HCT116 (cell line): ENCODE measurements at regions not wholly inside any gene's neighbourhood (a gene's known extent, or its start where the extent isn't known, plus 50 kb on each side); places are given as distances from the start of the nearest gene placed in this dataset.

Source experiments
- ATAC-seq: fragments of 200-7000 bp; cut with Tn5 transposase; 2 replicates; pipeline ENCODE4 v1.9.1; 2020; ENCODE audit warnings: mild to moderate bottlenecking, moderate library complexity
- BruUV-seq: library from RNA; stranded (reverse); fragments of 400-500 nt; replicated peaks from 2 replicates; lab custom pipeline; 2021; lab: Mats Ljungman, UMichigan
- CTCF ChIA-PET: fragments of 300-600 bp; sonication (Branson Sonifier 250); formaldehyde crosslinking; loops from one replicate; lab custom pipeline; 2021; ENCODE audit warnings: antibody characterized with exemption; lab: Charles Lee
- POLR2A ChIA-PET: fragments of 300-600, 350-600 bp; sonication (Branson Sonifier 250); formaldehyde crosslinking; loops from one replicate; lab custom pipeline; 2021; ENCODE audit warnings: antibody characterized with exemption; lab: Charles Lee
- RAD21 ChIA-PET, 2 experiments: fragments of 300-600 bp; sonication (Branson Sonifier 250); formaldehyde crosslinking; loops; one replicate each; lab custom pipeline; 2023; ENCODE audit warnings: low total read pairs in 2 of 2; ENCODE audit not compliant: uncharacterized antibody in 2 of 2, unreplicated experiment in 2 of 2, low non-redundant PET in 1 of 2; lab: Charles Lee
- DNase-seq: peaks from one replicate; pipeline ENCODE4 v3.0.0-alpha.2; 2010; ENCODE audit warnings: low read depth, low spot score
- H2AFZ ChIP-seq: fragments of 200-600 bp; shearing (Covaris generic), sonication (generic); 2 replicates; pipeline ENCODE4 v1.6.1; 2017; ENCODE audit warnings: low read depth, mixed run types, mixed read lengths, antibody characterized with exemption, low read length; ENCODE audit not compliant: poor library complexity, severe bottlenecking
- H3K27ac ChIP-seq: 2 replicates; pipeline ENCODE4 v1.5.1; 2012; ENCODE audit warnings: low read depth, low read length
- H3K27me3 ChIP-seq: fragments of 200-600 bp; sonication (generic); 2 replicates; pipeline ENCODE4 v1.6.1; 2016; ENCODE audit warnings: mixed run types, low read length, mixed read lengths; ENCODE audit not compliant: insufficient read depth
- H3K36me3 ChIP-seq, 2 experiments: fragments of 200-500 bp in 1 of 2; fragments of 200-600 bp in 1 of 2; sonication (Bioruptor generic) in 1 of 2; sonication (generic) in 1 of 2; 2 replicates each; pipeline versions ENCODE4 v1.5.1 to v1.6.1; 2014 to 2016; ENCODE audit warnings: low read length in 2 of 2, inconsistent platforms in 1 of 2, mixed read lengths in 1 of 2, mixed run types in 1 of 2; ENCODE audit not compliant: insufficient read depth in 2 of 2, control insufficient read depth in 1 of 2
- H3K4me1 ChIP-seq, 2 experiments: fragments of 200-600 bp in 1 of 2; sonication (generic) in 1 of 2; 2 replicates each; pipeline versions ENCODE4 v1.5.1 to v1.6.1; 2012 to 2017; ENCODE audit warnings: low read length in 2 of 2, inconsistent platforms in 1 of 2, mild to moderate bottlenecking in 1 of 2, mixed read lengths in 1 of 2, mixed run types in 1 of 2, moderate library complexity in 1 of 2; ENCODE audit not compliant: insufficient read depth in 2 of 2, control insufficient read depth in 1 of 2
- H3K4me2 ChIP-seq: fragments of 200-600 bp; sonication (generic); 2 replicates; pipeline ENCODE4 v1.6.1; 2017; ENCODE audit warnings: mixed run types, low read length, mixed read lengths
- H3K4me3 ChIP-seq, 2 experiments: fragments of 200-600 bp in 1 of 2; sonication (generic) in 1 of 2; replicated peaks in 1 of 2; 2 replicates each; pipeline ENCODE4 v1.5.1; 2011 to 2016; ENCODE audit warnings: low read length in 2 of 2, control low read depth in 1 of 2, low read depth in 1 of 2, mild to moderate bottlenecking in 1 of 2, mixed read lengths in 1 of 2, mixed run types in 1 of 2
- H3K79me2 ChIP-seq: fragments of 200-600 bp; sonication (generic); 2 replicates; pipeline ENCODE4 v1.6.1; 2017; ENCODE audit warnings: mild to moderate bottlenecking, mixed run types, low read length, moderate library complexity, mixed read lengths; ENCODE audit not compliant: insufficient read depth
- H3K9ac ChIP-seq: fragments of 200-600 bp; sonication (generic); 2 replicates; pipeline ENCODE4 v1.6.1; 2016; ENCODE audit warnings: low read length, mixed read lengths
- H3K9me2 ChIP-seq: fragments of 200-600 bp; sonication (generic), shearing (Covaris generic); 2 replicates; pipeline ENCODE4 v1.6.1; 2017; ENCODE audit warnings: mixed run types, mild to moderate bottlenecking, moderate library complexity; ENCODE audit not compliant: insufficient read depth
- H3K9me3 ChIP-seq, 2 experiments: fragments of 200-500 bp in 1 of 2; fragments of 200-600 bp in 1 of 2; sonication (Bioruptor generic) in 1 of 2; sonication (generic) in 1 of 2; 2 replicates each; pipeline ENCODE4 v1.6.1; 2014 to 2017; ENCODE audit warnings: low read length in 2 of 2, mixed read lengths in 2 of 2, inconsistent platforms in 1 of 2, low read depth in 1 of 2, mild to moderate bottlenecking in 1 of 2, mixed run types in 1 of 2, moderate library complexity in 1 of 2; ENCODE audit not compliant: control insufficient read depth in 1 of 2, insufficient read depth in 1 of 2
- H4K20me1 ChIP-seq: fragments of 200-600 bp; sonication (generic), shearing (Covaris generic); 2 replicates; pipeline ENCODE4 v1.6.1; 2017; ENCODE audit warnings: mixed run types, mild to moderate bottlenecking, moderate library complexity; ENCODE audit not compliant: insufficient read depth
- CBX3 ChIP-seq: IDR thresholded peaks from 2 replicates; pipeline ENCODE4 v1.6.1; 2012; ENCODE audit warnings: low read depth
- CEBPB ChIP-seq: IDR thresholded peaks from 2 replicates; pipeline ENCODE4 v1.6.1; 2012; ENCODE audit warnings: low read depth
- EGR1 ChIP-seq: IDR thresholded peaks from 2 replicates; pipeline ENCODE4 v1.6.1; 2012; ENCODE audit warnings: low read depth
- EZH2 ChIP-seq: fragments of 200-600 bp; sonication (generic); IDR thresholded peaks from 2 replicates; pipeline ENCODE4 v1.6.1; 2017; ENCODE audit warnings: antibody characterized with exemption, mixed run types
- EZH2phosphoT487 ChIP-seq: fragments of 200-600 bp; IDR thresholded peaks from 2 replicates; pipeline ENCODE4 v1.6.1; 2018; ENCODE audit warnings: antibody characterized with exemption, borderline replicate concordance
- FOSL1 ChIP-seq: IDR thresholded peaks from 2 replicates; pipeline ENCODE4 v1.6.1; 2012; ENCODE audit warnings: low read depth
- JUND ChIP-seq: IDR thresholded peaks from 2 replicates; pipeline ENCODE4 v1.6.1; 2012
- POLR2AphosphoS5 ChIP-seq: IDR thresholded peaks from 2 replicates; pipeline ENCODE4 v1.6.1; 2011; ENCODE audit warnings: mild to moderate bottlenecking, low read depth, low read length, moderate library complexity
- SP1 ChIP-seq: IDR thresholded peaks from 2 replicates; pipeline ENCODE4 v1.6.1; 2012; ENCODE audit warnings: low read depth
- SRF ChIP-seq: IDR thresholded peaks from 2 replicates; pipeline ENCODE4 v1.6.1; 2012; ENCODE audit warnings: low read depth
- TCF7L2 ChIP-seq: IDR thresholded peaks from 2 replicates; pipeline ENCODE4 v1.7.0; 2011; ENCODE audit warnings: borderline replicate concordance, inconsistent platforms; ENCODE audit not compliant: insufficient read depth, insufficient read length; ENCODE audit errors: extremely low read depth
- YY1 ChIP-seq: IDR thresholded peaks from 2 replicates; pipeline ENCODE4 v1.6.1; 2011; ENCODE audit warnings: low read length, low read depth, moderate library complexity, mild to moderate bottlenecking; ENCODE audit not compliant: insufficient replicate concordance; ENCODE audit errors: extremely low read depth
- ZFX ChIP-seq: fragments of 450-650 bp; IDR thresholded peaks from 2 replicates; pipeline ENCODE4 v1.6.1; 2017
- ZNF274 ChIP-seq: fragments of 200-500 bp; sonication (Bioruptor generic); IDR thresholded peaks from 2 replicates; pipeline ENCODE4 v1.6.1; 2014; ENCODE audit warnings: mild to moderate bottlenecking, low read depth, low read length, inconsistent platforms
- intact Hi-C: fragments of 100-400 bp; cut with micrococcal nuclease; formaldehyde crosslinking; loops from 2 replicates; pipeline ENCODE4 v1.10.0; 2022
- TF ChIP-seq, protein P1 (sequence below): IDR thresholded peaks from 2 replicates; pipeline ENCODE4 v1.6.1; 2012
- TF ChIP-seq, protein P2 (sequence below): IDR thresholded peaks from 2 replicates; pipeline ENCODE4 v1.6.1; 2012
- TF ChIP-seq, protein P3 (sequence below): IDR thresholded peaks from 2 replicates; pipeline ENCODE4 v1.6.1; 2011; ENCODE audit warnings: mild to moderate bottlenecking, low read length, moderate library complexity; ENCODE audit not compliant: insufficient replicate concordance; ENCODE audit errors: extremely low read depth
- TF ChIP-seq, protein P4 (sequence below): IDR thresholded peaks from 2 replicates; pipeline ENCODE4 v1.6.1; 2012; ENCODE audit warnings: low read depth

DNA sequence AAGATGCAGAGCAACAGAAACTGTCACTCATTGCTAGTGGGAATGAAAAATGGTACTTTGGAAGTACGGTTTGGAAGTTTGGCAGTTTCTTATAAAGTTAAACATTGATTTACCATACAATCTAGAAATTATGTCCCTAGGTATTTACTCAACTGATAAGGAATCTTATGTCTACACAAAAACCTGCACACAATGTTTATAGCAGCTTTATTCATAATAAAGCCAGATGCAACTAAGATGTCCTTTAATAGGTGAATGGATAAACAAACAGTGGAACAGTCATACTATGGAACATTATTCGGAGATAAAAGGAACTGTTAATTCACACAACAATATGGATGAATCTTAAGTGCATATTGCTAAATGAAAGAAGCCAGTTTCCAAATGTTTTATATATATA, 96.2 kb upstream of the SIRPA start:
- ChIA-PET POLR2A (no interaction called here), CTCF (interaction anchor here (1.0 kb wide), 1 partner anchor 22 kb away, joined by 3 read pairs; no protein-coding TSS in a partner anchor), RAD21 (no interaction called here)
- H3K27me3 ChIP-seq = no peaks in the 10 kb centered on the region
- no TSS peak for BruUV-seq
- DNase-seq = no peak
- H4K20me1 ChIP-seq = no peaks in the 10 kb centered on the region
- H2AFZ ChIP-seq = no peak overlapping the region
- no peaks in the 10 kb centered on the region for H3K79me2 ChIP-seq
- H3K27ac ChIP-seq = no peak overlapping the region
- H3K4me2 ChIP-seq = no peak overlapping the region
- H3K4me1 ChIP-seq = peaks cover 0 to 14% of the 10 kb centered on the region in 2 experiments; a peak in 3 of 4 replicates
- no peak overlapping the region for H3K9ac ChIP-seq
- no peaks in the 10 kb centered on the region for H3K9me3 ChIP-seq
- no peak for ATAC-seq
- H3K36me3 ChIP-seq = no peaks in the 10 kb centered on the region
- intact Hi-C loops = no loop called here
- no peak for TF ChIP-seq ZFX
- TF ChIP-seq CEBPB = no peak
- TF ChIP-seq, protein P1, sequence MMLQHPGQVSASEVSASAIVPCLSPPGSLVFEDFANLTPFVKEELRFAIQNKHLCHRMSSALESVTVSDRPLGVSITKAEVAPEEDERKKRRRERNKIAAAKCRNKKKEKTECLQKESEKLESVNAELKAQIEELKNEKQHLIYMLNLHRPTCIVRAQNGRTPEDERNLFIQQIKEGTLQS = no peak
- no peak for TF ChIP-seq YY1
- TF ChIP-seq SP1 = no peak
- TF ChIP-seq, protein P2, sequence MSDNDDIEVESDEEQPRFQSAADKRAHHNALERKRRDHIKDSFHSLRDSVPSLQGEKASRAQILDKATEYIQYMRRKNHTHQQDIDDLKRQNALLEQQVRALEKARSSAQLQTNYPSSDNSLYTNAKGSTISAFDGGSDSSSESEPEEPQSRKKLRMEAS = no peak
- TF ChIP-seq ZNF274 = no peak
- no peak for TF ChIP-seq EZH2phosphoT487
- TF ChIP-seq TCF7L2 = no peak
- TF ChIP-seq, protein P3, sequence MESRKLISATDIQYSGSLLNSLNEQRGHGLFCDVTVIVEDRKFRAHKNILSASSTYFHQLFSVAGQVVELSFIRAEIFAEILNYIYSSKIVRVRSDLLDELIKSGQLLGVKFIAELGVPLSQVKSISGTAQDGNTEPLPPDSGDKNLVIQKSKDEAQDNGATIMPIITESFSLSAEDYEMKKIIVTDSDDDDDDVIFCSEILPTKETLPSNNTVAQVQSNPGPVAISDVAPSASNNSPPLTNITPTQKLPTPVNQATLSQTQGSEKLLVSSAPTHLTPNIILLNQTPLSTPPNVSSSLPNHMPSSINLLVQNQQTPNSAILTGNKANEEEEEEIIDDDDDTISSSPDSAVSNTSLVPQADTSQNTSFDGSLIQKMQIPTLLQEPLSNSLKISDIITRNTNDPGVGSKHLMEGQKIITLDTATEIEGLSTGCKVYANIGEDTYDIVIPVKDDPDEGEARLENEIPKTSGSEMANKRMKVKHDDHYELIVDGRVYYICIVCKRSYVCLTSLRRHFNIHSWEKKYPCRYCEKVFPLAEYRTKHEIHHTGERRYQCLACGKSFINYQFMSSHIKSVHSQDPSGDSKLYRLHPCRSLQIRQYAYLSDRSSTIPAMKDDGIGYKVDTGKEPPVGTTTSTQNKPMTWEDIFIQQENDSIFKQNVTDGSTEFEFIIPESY = no peak
- TF ChIP-seq EGR1 = no peak
- TF ChIP-seq EZH2 = no peak
- TF ChIP-seq SRF = no peak
- no peak for TF ChIP-seq CBX3
- TF ChIP-seq, protein P4, sequence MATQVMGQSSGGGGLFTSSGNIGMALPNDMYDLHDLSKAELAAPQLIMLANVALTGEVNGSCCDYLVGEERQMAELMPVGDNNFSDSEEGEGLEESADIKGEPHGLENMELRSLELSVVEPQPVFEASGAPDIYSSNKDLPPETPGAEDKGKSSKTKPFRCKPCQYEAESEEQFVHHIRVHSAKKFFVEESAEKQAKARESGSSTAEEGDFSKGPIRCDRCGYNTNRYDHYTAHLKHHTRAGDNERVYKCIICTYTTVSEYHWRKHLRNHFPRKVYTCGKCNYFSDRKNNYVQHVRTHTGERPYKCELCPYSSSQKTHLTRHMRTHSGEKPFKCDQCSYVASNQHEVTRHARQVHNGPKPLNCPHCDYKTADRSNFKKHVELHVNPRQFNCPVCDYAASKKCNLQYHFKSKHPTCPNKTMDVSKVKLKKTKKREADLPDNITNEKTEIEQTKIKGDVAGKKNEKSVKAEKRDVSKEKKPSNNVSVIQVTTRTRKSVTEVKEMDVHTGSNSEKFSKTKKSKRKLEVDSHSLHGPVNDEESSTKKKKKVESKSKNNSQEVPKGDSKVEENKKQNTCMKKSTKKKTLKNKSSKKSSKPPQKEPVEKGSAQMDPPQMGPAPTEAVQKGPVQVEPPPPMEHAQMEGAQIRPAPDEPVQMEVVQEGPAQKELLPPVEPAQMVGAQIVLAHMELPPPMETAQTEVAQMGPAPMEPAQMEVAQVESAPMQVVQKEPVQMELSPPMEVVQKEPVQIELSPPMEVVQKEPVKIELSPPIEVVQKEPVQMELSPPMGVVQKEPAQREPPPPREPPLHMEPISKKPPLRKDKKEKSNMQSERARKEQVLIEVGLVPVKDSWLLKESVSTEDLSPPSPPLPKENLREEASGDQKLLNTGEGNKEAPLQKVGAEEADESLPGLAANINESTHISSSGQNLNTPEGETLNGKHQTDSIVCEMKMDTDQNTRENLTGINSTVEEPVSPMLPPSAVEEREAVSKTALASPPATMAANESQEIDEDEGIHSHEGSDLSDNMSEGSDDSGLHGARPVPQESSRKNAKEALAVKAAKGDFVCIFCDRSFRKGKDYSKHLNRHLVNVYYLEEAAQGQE = no peak
- no peak for TF ChIP-seq JUND
- no peak for TF ChIP-seq FOSL1
- TF ChIP-seq POLR2AphosphoS5 = no peak
- H3K9me2 ChIP-seq = no peaks in the 10 kb centered on the region
- no peak overlapping the region for H3K4me3 ChIP-seq
